Endothelial cell of umbilical vein (primary cell): ENCODE measurements at regions not wholly inside any gene's neighbourhood (a gene's known extent, or its start where the extent isn't known, plus 50 kb on each side); places are given as distances from the start of the nearest gene placed in this dataset.

Experiments used
- BruUV-seq: library from RNA; stranded (reverse); fragments of 400-500 nt; replicated peaks from 2 replicates; lab custom pipeline; 2021; lab: Mats Ljungman, UMichigan
- CTCF ChIA-PET: fragments of 300-600, 350-600 bp; sonication (Branson Sonifier 250); formaldehyde crosslinking; loops from one replicate; lab custom pipeline; 2021; ENCODE audit warnings: antibody characterized with exemption, inconsistent platforms; lab: Charles Lee
- POLR2A ChIA-PET: fragments of 300-600, 350-600 bp; sonication (Branson Sonifier 250); formaldehyde crosslinking; loops from one replicate; lab custom pipeline; 2021; ENCODE audit warnings: antibody characterized with exemption, inconsistent platforms; lab: Charles Lee
- DNase-seq: peaks from one replicate; pipeline ENCODE4 v3.0.0-alpha.2; 2011; ENCODE audit warnings: low read depth, low spot score
- FAIRE-seq: peaks from 2 replicates; lab custom pipeline; 2011; peaks lifted over from hg19 to GRCh38; lab: Jason Lieb, UNC
- H2AFZ ChIP-seq: 2 replicates; pipeline ENCODE4 v1.6.0; 2012; ENCODE audit warnings: low read depth, low read length, control low read depth, inconsistent platforms
- H3K27ac ChIP-seq: 2 replicates; pipeline ENCODE4 v1.5.1; 2011; ENCODE audit warnings: low read depth, mild to moderate bottlenecking, control low read depth, low read length, moderate library complexity; ENCODE audit not compliant: insufficient read depth
- H3K27me3 ChIP-seq, 2 experiments: 2 replicates each; pipeline versions ENCODE4 v1.6.0 to v1.6.1; 2011; ENCODE audit warnings: low read length in 2 of 2, mixed read lengths in 1 of 2; ENCODE audit not compliant: control insufficient read depth in 2 of 2, insufficient read depth in 2 of 2
- H3K36me3 ChIP-seq, 2 experiments: 2 replicates in 1 of 2; 3 replicates in 1 of 2; pipeline ENCODE4 v1.5.1; 2011; ENCODE audit warnings: low read length in 2 of 2, mild to moderate bottlenecking in 1 of 2, moderate library complexity in 1 of 2; ENCODE audit not compliant: control insufficient read depth in 2 of 2, insufficient read depth in 2 of 2; ENCODE audit errors: extremely low read depth in 1 of 2
- H3K4me1 ChIP-seq: 3 replicates; pipeline ENCODE4 v1.5.1; 2011; ENCODE audit warnings: mild to moderate bottlenecking, low read length; ENCODE audit not compliant: control insufficient read depth, insufficient read depth; ENCODE audit errors: extremely low read depth
- H3K4me2 ChIP-seq: 2 replicates; pipeline ENCODE4 v1.6.1; 2011; ENCODE audit warnings: low read length, control low read depth, mixed read lengths; ENCODE audit not compliant: insufficient read depth
- H3K4me3 ChIP-seq, 3 experiments: fragments of 200-600 bp in 1 of 3; sonication (generic), shearing (Covaris generic) in 1 of 3; replicated peaks in 1 of 3; 2 replicates each; pipeline ENCODE4 v1.5.1; 2011 to 2016; ENCODE audit warnings: control low read depth in 3 of 3, low read length in 3 of 3, mild to moderate bottlenecking in 2 of 3, inconsistent platforms in 1 of 3, low read depth in 1 of 3, moderate library complexity in 1 of 3; ENCODE audit not compliant: insufficient read depth in 1 of 3
- H3K79me2 ChIP-seq: 2 replicates; pipeline ENCODE4 v1.6.0; 2012; ENCODE audit warnings: low read length, inconsistent platforms; ENCODE audit not compliant: control insufficient read depth, insufficient read depth
- H3K9ac ChIP-seq: replicated peaks from 2 replicates; pipeline ENCODE3; 2011; ENCODE audit warnings: low read length, control low read depth; ENCODE audit not compliant: insufficient read depth; ENCODE audit errors: extremely low read depth
- H3K9me1 ChIP-seq: replicated peaks from 3 replicates; pipeline ENCODE4 v1.6.0; 2011; ENCODE audit warnings: mild to moderate bottlenecking, low read length; ENCODE audit not compliant: control insufficient read depth, insufficient read depth; ENCODE audit errors: extremely low read depth
- H3K9me3 ChIP-seq: replicated peaks from 2 replicates; pipeline ENCODE4 v1.5.1; 2012; ENCODE audit warnings: low read length, inconsistent platforms; ENCODE audit not compliant: control insufficient read depth, insufficient read depth
- H4K20me1 ChIP-seq: replicated peaks from 2 replicates; pipeline ENCODE3; 2011; ENCODE audit warnings: mild to moderate bottlenecking, low read length; ENCODE audit not compliant: control insufficient read depth, insufficient read depth; ENCODE audit errors: extremely low read depth
- CTCF ChIP-seq, 2 donors: IDR thresholded peaks; 1 replicate in 1 of 2; 2 replicates in 1 of 2; pipeline ENCODE4 v1.5.1; 2011; ENCODE audit warnings: low read length in 2 of 2, mild to moderate bottlenecking in 2 of 2, moderate library complexity in 2 of 2, control low read depth in 1 of 2, inconsistent platforms in 1 of 2, low read depth in 1 of 2; ENCODE audit not compliant: insufficient read depth in 1 of 2; ENCODE audit errors: extremely low read depth in 1 of 2
- EZH2 ChIP-seq: IDR thresholded peaks from 2 replicates; pipeline ENCODE4 v1.6.1; 2012; ENCODE audit warnings: borderline replicate concordance, low read depth, mild to moderate bottlenecking, moderate library complexity, low read length, inconsistent platforms; ENCODE audit not compliant: severe bottlenecking
- FOS ChIP-seq: IDR thresholded peaks from 2 replicates; pipeline ENCODE4 v1.6.1; 2011; ENCODE audit warnings: mild to moderate bottlenecking, low read length, moderate library complexity, borderline replicate concordance; ENCODE audit not compliant: insufficient read depth
- GATA2 ChIP-seq: IDR thresholded peaks from 2 replicates; pipeline ENCODE4 v1.7.0; 2011; ENCODE audit warnings: low read depth, mild to moderate bottlenecking, moderate library complexity, mixed read lengths, low read length; ENCODE audit not compliant: insufficient read length, insufficient read depth
- JUN ChIP-seq: IDR thresholded peaks from 2 replicates; pipeline ENCODE4 v1.6.1; 2011; ENCODE audit warnings: borderline replicate concordance, low read depth; ENCODE audit not compliant: insufficient read length, insufficient read depth
- MAX ChIP-seq: IDR thresholded peaks from 2 replicates; pipeline ENCODE4 v1.6.1; 2011; ENCODE audit not compliant: insufficient read depth, insufficient read length
- MYC ChIP-seq: IDR thresholded peaks from one replicate; pipeline ENCODE4 v1.6.1; 2011; ENCODE audit warnings: mild to moderate bottlenecking, low read depth, low read length
- POLR2A ChIP-seq: IDR thresholded peaks from 2 replicates; pipeline ENCODE4 v1.6.1; 2012; ENCODE audit warnings: low read depth, mild to moderate bottlenecking, control low read depth, low read length
- POLR2AphosphoS5 ChIP-seq: IDR thresholded peaks from 2 replicates; pipeline ENCODE4 v1.6.1; 2012; ENCODE audit warnings: low read depth, mild to moderate bottlenecking, control low read depth, low read length, moderate library complexity; ENCODE audit not compliant: insufficient read depth
- dilution Hi-C: fragments of 300-500 bp; cut with MboI; formaldehyde crosslinking; loops from one replicate; pipeline ENCODE4 v1.15.0; 2019; ENCODE audit warnings: low sequenced_read_pairs; ENCODE audit not compliant: extremely low pct_ligation_motif_present
- intact Hi-C: fragments of 100-400 bp; cut with micrococcal nuclease; formaldehyde crosslinking; loops from one replicate; pipeline ENCODE4 v1.10.0; 2022

- Histone ChIP-seq H2AFZ (no peak overlapping the region), H3K4me2 (no peak overlapping the region), H3K79me2 (no peaks in the 10 kb centered on the region), H3K9me1 (no peaks in the 10 kb centered on the region), H3K9ac (no peak overlapping the region), H3K27me3 (no peaks in the 10 kb centered on the region), H3K27ac (no peak overlapping the region), H3K36me3 (no peaks in the 10 kb centered on the region), H3K4me1 (no peaks in the 10 kb centered on the region), H3K9me3 (no peaks in the 10 kb centered on the region), H4K20me1 (no peaks in the 10 kb centered on the region), H3K4me3 (no peak overlapping the region)
- DNase-seq = no peak
- dilution Hi-C loops (no loop called here), intact Hi-C loops (no loop called here)
- no TSS peak for BruUV-seq
- TF ChIP-seq MYC = no peak
- no peak for TF ChIP-seq CTCF (IDR thresholded peaks at IDR 0.05; ENCODE audit: extremely low read depth in 1 of 2, insufficient read depth in 1 of 2, low read depth in 1 of 2, low read length in 2 of 2)
- no peak for TF ChIP-seq POLR2AphosphoS5
- TF ChIP-seq MAX = no peak
- TF ChIP-seq POLR2A = no peak
- no peak for TF ChIP-seq GATA2
- TF ChIP-seq JUN = no peak
- TF ChIP-seq EZH2 = no peak
- no peak for TF ChIP-seq FOS
- ChIA-PET POLR2A (no interaction called here), CTCF (no interaction called here)
- FAIRE-seq = no peak
Observed at GRCh38 chr2:126837966-126838715, 60.5 kb upstream of the TEX51 start.
